Cardiac fibroblast (primary cell): ENCODE measurements at regions not wholly inside any gene's neighbourhood (a gene's known extent, or its start where the extent isn't known, plus 50 kb on each side); places are given as distances from the start of the nearest gene placed in this dataset.

ENCODE experiments used
- DNase-seq, 2 donors: peaks; one replicate each; pipeline versions ENCODE4 v3.0.0 to v3.0.0-alpha.2; 2010; ENCODE audit warnings: low read depth in 2 of 2
- H3K4me3 ChIP-seq, 2 donors: replicated peaks in 1 of 2; 1 replicate in 1 of 2; 2 replicates in 1 of 2; pipeline ENCODE4 v1.5.1; 2011; ENCODE audit warnings: low read depth in 2 of 2, low read length in 2 of 2, mild to moderate bottlenecking in 2 of 2, moderate library complexity in 1 of 2
- TF ChIP-seq, protein P1 (sequence below): IDR thresholded peaks from one replicate; pipeline ENCODE4 v1.5.1; 2011; ENCODE audit warnings: low read depth, mild to moderate bottlenecking, low read length, inconsistent platforms

DNA sequence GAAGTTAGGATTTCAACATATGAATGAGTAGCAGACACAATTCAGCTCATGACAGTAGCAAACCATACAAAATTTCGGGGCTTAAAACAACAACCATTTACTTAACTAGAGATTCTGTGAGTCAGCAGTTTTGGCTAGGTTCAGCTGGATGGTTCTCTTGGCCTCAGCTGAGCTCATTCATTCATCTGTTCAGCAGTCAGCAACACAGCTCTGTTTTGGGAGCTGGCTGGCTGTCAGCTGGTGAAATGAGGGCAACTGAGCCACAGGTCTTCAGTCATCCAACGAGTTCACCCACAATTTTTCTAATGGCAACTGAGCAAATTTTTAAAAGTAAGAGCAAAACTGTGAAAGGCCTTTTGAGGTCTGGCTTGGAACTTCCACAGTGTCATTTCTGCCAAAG is 2005.1 kb upstream of the AGA start:
- TF ChIP-seq, protein P1, sequence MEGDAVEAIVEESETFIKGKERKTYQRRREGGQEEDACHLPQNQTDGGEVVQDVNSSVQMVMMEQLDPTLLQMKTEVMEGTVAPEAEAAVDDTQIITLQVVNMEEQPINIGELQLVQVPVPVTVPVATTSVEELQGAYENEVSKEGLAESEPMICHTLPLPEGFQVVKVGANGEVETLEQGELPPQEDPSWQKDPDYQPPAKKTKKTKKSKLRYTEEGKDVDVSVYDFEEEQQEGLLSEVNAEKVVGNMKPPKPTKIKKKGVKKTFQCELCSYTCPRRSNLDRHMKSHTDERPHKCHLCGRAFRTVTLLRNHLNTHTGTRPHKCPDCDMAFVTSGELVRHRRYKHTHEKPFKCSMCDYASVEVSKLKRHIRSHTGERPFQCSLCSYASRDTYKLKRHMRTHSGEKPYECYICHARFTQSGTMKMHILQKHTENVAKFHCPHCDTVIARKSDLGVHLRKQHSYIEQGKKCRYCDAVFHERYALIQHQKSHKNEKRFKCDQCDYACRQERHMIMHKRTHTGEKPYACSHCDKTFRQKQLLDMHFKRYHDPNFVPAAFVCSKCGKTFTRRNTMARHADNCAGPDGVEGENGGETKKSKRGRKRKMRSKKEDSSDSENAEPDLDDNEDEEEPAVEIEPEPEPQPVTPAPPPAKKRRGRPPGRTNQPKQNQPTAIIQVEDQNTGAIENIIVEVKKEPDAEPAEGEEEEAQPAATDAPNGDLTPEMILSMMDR: no peak
- H3K4me3 ChIP-seq: no peak overlapping the region
- no peak for DNase-seq

DNA sequence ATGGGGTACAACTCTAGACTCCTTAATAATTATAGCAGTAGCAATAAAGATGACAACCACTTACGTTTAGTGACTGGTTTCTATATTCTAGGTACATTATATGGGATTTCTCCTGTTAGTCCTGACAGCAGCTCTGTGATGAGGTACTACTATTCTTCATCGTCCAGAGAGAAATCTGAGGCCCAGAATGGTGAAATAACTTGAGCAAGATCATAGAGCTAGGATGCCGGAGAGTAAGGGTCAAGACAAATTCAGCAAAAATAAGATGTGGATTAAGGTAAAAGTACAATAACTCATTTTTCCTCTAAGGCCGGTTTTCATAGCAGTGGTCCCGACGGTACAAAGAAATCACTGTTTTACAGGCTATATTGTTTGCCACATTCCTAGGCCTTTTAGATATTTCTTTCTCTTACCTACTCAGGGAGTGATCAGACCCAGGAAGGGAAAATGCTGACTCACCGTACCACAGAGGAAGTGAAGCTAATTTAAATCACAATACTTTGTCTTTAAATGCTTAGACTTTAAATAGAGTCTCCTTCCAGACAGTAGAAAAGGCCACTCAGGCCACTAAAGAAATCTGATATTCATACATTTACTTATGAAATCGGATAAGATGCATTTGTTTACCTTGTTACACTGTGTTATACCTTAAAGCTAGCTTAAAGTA is 2023.0 kb upstream of the AGA start:
- no peak overlapping the region for H3K4me3 ChIP-seq
- TF ChIP-seq, protein P1: no peak
- peak in 1 of 2 donors; percentile 12 for DNase-seq

DNA sequence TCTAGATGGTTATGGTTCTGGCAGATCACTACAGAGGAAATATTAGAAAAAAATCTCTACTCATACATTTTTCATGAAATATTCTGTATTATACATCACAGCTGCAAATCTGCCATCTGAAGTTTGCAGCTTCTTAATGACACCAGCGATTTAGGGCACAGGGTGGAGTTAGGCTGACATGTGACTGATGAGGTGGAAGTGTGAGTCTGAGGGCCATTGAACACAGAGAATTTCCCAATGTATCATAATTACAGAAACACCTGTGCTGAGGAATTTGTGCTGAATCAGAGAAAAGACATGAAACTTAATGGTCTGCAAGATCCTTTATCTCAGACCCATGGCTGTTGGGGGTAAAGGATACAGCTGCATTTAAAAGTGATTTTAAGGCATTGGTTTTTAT is 2025.6 kb upstream of the AGA start:
- H3K4me3 ChIP-seq: no peak overlapping the region
- TF ChIP-seq, protein P1: no peak
- no peak for DNase-seq

DNA sequence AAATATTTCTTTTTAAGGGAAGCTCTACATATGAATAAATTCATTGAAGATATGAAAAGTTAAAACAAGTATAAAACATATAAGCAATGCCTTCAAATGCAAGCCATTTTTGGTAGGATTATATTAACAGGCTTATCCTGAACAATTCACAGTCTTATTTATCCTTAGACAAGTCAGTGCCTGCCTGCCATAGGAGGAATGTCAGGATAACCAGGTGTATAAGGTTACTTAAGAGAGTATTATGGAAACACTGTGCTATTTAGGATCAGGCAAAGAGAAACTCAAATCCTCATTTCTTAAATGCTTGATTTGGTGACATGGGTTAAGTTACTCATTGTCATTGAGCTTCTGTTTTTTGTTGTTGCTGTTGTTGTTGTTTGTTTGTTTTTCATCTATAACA is 2029.9 kb upstream of the AGA start:
- no peak overlapping the region for H3K4me3 ChIP-seq
- TF ChIP-seq, protein P1: no peak
- no peak for DNase-seq

DNA sequence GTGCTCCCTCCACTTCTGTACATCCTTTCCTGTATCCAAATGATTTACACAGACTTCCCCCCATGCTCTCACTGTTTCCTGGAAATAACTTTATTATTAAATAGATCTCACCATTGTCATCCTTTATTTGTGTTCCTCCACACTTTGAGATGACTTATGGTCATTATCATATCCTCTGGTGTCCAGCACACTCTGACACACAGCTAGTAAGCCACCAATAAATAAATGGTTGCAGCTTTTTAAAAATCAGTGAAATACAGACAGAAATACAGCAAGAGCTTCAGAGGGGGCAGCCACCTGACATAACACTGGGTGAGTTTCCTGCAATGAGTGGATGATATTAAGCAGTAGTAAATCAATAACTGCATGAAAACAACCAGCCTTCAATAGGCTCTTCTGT is 2036.4 kb upstream of the AGA start:
- no peak overlapping the region for H3K4me3 ChIP-seq
- no peak for DNase-seq
- TF ChIP-seq, protein P1: no peak

DNA sequence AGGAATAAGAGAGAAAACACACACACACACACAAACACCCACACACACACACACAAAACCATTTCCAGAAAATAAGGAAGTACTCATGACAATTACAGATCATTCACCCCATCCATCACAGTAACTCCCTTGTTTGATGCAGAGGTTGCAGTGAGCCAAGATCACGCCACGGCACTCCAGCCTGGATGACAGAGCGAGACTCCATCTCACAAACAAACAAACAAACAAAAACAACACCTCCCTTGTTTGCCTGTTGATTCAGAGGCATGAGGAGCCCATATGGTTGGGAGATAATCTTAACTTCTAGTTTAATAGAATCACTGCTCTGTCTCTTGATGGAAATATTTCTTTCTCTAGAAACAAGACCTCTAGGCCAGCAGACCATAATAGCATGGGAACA is 2043.5 kb upstream of the AGA start:
- no peak for DNase-seq
- H3K4me3 ChIP-seq: no peak overlapping the region
- TF ChIP-seq, protein P1: no peak
